Keratinocyte (primary cell): ENCODE measurements at regions not wholly inside any gene's neighbourhood (a gene's known extent, or its start where the extent isn't known, plus 50 kb on each side); places are given as distances from the start of the nearest gene placed in this dataset.

ENCODE experiments used
- DNase-seq: peaks from one replicate; pipeline ENCODE4 v3.0.0-alpha.2; 2011; ENCODE audit warnings: low read depth, missing footprints, low spot score
- FAIRE-seq: peaks from 2 replicates; lab custom pipeline; 2011; peaks lifted over from hg19 to GRCh38; lab: Jason Lieb, UNC
- H2AFZ ChIP-seq: 2 replicates; pipeline ENCODE4 v1.6.0; 2012; ENCODE audit warnings: low read length, control low read depth, inconsistent platforms; ENCODE audit not compliant: control insufficient read depth
- H3K27ac ChIP-seq: 2 replicates; pipeline ENCODE4 v1.5.1; 2011; ENCODE audit warnings: low read length; ENCODE audit not compliant: control insufficient read depth, insufficient read depth
- H3K27me3 ChIP-seq: 3 replicates; pipeline ENCODE4 v1.6.0; 2011; ENCODE audit warnings: low read length; ENCODE audit not compliant: control insufficient read depth, insufficient read depth; ENCODE audit errors: extremely low read depth
- H3K36me3 ChIP-seq, 2 experiments: 2 replicates in 1 of 2; 3 replicates in 1 of 2; pipeline ENCODE4 v1.5.1; 2011; ENCODE audit warnings: low read length in 2 of 2, mild to moderate bottlenecking in 1 of 2; ENCODE audit not compliant: control insufficient read depth in 2 of 2, insufficient read depth in 2 of 2; ENCODE audit errors: extremely low read depth in 1 of 2
- H3K4me1 ChIP-seq: 3 replicates; pipeline ENCODE4 v1.5.1; 2011; ENCODE audit warnings: low read length; ENCODE audit not compliant: control insufficient read depth, insufficient read depth; ENCODE audit errors: extremely low read depth
- H3K4me2 ChIP-seq: 3 replicates; pipeline ENCODE4 v1.6.0; 2011; ENCODE audit warnings: low read depth, low read length; ENCODE audit not compliant: control insufficient read depth, insufficient read depth; ENCODE audit errors: extremely low read depth
- H3K4me3 ChIP-seq, 3 experiments: fragments of 200-600 bp in 1 of 3; sonication (generic) in 1 of 3; 2 replicates in 2 of 3; 3 replicates in 1 of 3; pipeline ENCODE4 v1.5.1; 2011 to 2016; ENCODE audit warnings: low read length in 3 of 3, mild to moderate bottlenecking in 3 of 3, control low read depth in 2 of 3, inconsistent platforms in 1 of 3, low read depth in 1 of 3, mixed read lengths in 1 of 3, mixed run types in 1 of 3, moderate library complexity in 1 of 3; ENCODE audit not compliant: control insufficient read depth in 2 of 3, insufficient read depth in 2 of 3; ENCODE audit errors: extremely low read depth in 1 of 3
- H3K79me2 ChIP-seq: 2 replicates; pipeline ENCODE4 v1.6.0; 2012; ENCODE audit warnings: low read length; ENCODE audit not compliant: control insufficient read depth, insufficient read depth
- H3K9ac ChIP-seq: 3 replicates; pipeline ENCODE4 v1.6.0; 2011; ENCODE audit warnings: low read length; ENCODE audit not compliant: control insufficient read depth, insufficient read depth; ENCODE audit errors: extremely low read depth
- H3K9me1 ChIP-seq: 3 replicates; pipeline ENCODE4 v1.6.0; 2011; ENCODE audit warnings: low read length; ENCODE audit not compliant: control insufficient read depth, insufficient read depth; ENCODE audit errors: extremely low read depth
- H3K9me3 ChIP-seq: 2 replicates; pipeline ENCODE4 v1.5.1; 2012; ENCODE audit warnings: low read depth, low read length; ENCODE audit not compliant: control insufficient read depth
- H4K20me1 ChIP-seq: 3 replicates; pipeline ENCODE4 v1.6.0; 2011; ENCODE audit warnings: low read length; ENCODE audit not compliant: control insufficient read depth, insufficient read depth; ENCODE audit errors: extremely low read depth
- CTCF ChIP-seq, 3 experiments: IDR thresholded peaks in 1 of 3; conservative IDR thresholded peaks in 1 of 3; optimal IDR thresholded peaks in 1 of 3; 2 replicates in 2 of 3; 3 replicates in 1 of 3; pipeline versions ENCODE3 to v1.5.1; 2011; ENCODE audit warnings: low read length in 3 of 3, mild to moderate bottlenecking in 3 of 3, moderate library complexity in 2 of 3, control low read depth in 1 of 3, inconsistent platforms in 1 of 3; ENCODE audit not compliant: insufficient read depth in 2 of 3; ENCODE audit errors: extremely low read depth in 1 of 3
- EZH2 ChIP-seq: IDR thresholded peaks from one replicate; pipeline ENCODE4 v1.6.1; 2012; ENCODE audit warnings: inconsistent platforms, mild to moderate bottlenecking, low read length, moderate library complexity
- dilution Hi-C: fragments of 300-500 bp; cut with MboI; formaldehyde crosslinking; loops from one replicate; pipeline ENCODE4 v1.7.0; 2020; ENCODE audit warnings: low sequenced_read_pairs; ENCODE audit not compliant: extremely low pct_ligation_motif_present

DNA sequence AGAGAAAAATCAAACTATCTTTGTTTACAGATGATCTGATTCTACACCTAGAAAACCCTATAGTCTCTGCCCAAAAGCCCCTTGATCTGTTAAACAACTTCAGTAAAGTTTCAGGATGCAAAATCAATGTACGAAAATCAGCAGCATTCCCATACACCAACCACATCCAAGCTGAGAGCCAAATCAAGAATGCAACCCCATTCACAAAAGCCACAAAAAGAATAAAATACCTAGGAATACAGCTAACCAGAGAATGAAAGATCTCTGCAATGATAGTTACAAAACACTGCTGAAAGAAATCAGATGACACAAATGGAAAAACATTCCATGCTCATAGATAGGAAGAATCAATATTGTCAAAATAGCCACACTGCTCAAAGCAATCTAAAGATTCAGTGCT is 265.7 kb downstream of the AEBP2 start:
- Histone ChIP-seq H3K4me1 (no peaks in the 10 kb centered on the region), H3K36me3 (no peaks in the 10 kb centered on the region), H3K4me2 (no peak overlapping the region), H3K79me2 (no peaks in the 10 kb centered on the region), H3K27ac (no peak overlapping the region), H3K9me3 (no peaks in the 10 kb centered on the region), H3K9me1 (no peaks in the 10 kb centered on the region), H4K20me1 (no peaks in the 10 kb centered on the region), H3K9ac (no peak overlapping the region), H2AFZ (no peak overlapping the region), H3K4me3 (no peak overlapping the region), H3K27me3 (no peaks in the 10 kb centered on the region)
- FAIRE-seq (no peak), DNase-seq (no peak)
- dilution Hi-C loops = no loop called here
- TF ChIP-seq EZH2 = no peak
- TF ChIP-seq CTCF (optimal IDR thresholded peaks at IDR 0.05 in 1 of 3, IDR thresholded peaks at IDR 0.05 in 1 of 3, conservative IDR thresholded peaks at IDR 0.05 in 1 of 3; ENCODE audit: extremely low read depth in 1 of 3, insufficient read depth in 2 of 3, low read length in 3 of 3) = no peak

DNA sequence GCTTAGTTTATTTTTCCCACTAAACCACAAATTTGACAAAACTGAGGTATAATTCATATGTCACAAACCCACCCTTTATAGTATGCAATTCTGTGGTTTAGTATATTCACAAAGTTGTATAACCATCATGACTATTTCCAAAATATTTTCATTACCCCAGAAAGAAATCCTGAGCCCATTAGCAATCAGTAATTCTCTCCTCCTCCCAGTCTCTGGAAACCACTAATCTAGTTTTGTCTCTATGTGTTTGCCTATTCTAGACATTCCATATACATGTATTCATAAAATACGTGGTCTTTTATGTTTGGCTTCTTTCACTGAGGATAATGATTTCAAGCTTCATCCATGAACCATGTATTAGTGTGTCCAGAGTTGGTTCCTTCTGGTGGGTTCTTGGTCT is 267.6 kb downstream of the AEBP2 start:
- Histone ChIP-seq H3K9me1 (no peaks in the 10 kb centered on the region), H3K79me2 (no peaks in the 10 kb centered on the region), H3K27ac (no peak overlapping the region), H3K9me3 (no peaks in the 10 kb centered on the region), H3K27me3 (no peaks in the 10 kb centered on the region), H4K20me1 (no peaks in the 10 kb centered on the region), H3K4me2 (no peak overlapping the region), H3K36me3 (no peaks in the 10 kb centered on the region), H3K4me3 (no peak overlapping the region), H2AFZ (no peak overlapping the region), H3K9ac (no peak overlapping the region), H3K4me1 (peaks cover 3% of the 10 kb centered on the region)
- DNase-seq (no peak), FAIRE-seq (no peak)
- dilution Hi-C loops = no loop called here
- no peak for TF ChIP-seq CTCF (optimal IDR thresholded peaks at IDR 0.05 in 1 of 3, IDR thresholded peaks at IDR 0.05 in 1 of 3, conservative IDR thresholded peaks at IDR 0.05 in 1 of 3; ENCODE audit: extremely low read depth in 1 of 3, insufficient read depth in 2 of 3, low read length in 3 of 3)
- TF ChIP-seq EZH2 = no peak
